ENCODE measurements at regions not wholly inside any gene's neighbourhood (a gene's known extent, or its start where the extent isn't known, plus 50 kb on each side); places are given as distances from the start of the nearest gene placed in this dataset.

DNA sequence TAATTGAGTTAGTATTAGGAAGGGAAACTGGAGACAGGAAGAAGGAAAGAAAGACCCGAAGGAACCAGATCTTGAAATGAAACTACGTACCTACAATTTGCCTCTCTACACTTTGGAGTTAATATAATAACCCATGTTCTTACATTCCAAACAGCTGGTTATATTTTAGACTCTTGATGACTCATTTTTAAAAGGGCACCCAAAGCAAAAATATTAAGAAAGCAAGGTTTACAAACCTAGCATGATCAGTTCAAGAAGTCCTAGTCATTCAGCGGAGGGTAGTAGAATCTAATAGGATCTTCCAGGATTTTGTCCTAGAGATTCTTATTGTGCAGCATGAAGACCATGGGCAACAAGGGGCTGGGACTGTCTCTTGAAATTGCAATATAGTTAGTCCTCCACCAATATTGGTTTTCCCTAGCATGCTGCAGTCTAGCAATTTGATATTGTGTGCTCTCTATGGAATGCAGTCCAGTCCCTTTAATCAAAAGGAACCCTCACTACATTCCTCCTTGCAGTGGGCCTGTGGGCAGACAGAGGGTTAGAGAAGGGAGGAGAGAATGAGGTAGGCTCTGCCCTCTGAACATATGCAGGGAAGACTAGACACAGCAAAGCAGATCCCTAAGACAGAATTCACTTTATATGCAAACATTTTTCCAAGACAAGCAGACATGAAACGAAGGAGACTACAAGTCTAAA lies 230.3 kb downstream of the INHBA start:
- TF ChIP-seq, protein P1, sequence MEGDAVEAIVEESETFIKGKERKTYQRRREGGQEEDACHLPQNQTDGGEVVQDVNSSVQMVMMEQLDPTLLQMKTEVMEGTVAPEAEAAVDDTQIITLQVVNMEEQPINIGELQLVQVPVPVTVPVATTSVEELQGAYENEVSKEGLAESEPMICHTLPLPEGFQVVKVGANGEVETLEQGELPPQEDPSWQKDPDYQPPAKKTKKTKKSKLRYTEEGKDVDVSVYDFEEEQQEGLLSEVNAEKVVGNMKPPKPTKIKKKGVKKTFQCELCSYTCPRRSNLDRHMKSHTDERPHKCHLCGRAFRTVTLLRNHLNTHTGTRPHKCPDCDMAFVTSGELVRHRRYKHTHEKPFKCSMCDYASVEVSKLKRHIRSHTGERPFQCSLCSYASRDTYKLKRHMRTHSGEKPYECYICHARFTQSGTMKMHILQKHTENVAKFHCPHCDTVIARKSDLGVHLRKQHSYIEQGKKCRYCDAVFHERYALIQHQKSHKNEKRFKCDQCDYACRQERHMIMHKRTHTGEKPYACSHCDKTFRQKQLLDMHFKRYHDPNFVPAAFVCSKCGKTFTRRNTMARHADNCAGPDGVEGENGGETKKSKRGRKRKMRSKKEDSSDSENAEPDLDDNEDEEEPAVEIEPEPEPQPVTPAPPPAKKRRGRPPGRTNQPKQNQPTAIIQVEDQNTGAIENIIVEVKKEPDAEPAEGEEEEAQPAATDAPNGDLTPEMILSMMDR (IDR thresholded peaks at IDR 0.05; ENCODE audit: poor library complexity), result no peak
- TF ChIP-seq EZH2 (IDR thresholded peaks at IDR 0.05; ENCODE audit: borderline replicate concordance), result no peak
